ENCODE measurements at regions not wholly inside any gene's neighbourhood (a gene's known extent, or its start where the extent isn't known, plus 50 kb on each side); places are given as distances from the start of the nearest gene placed in this dataset.

- DNase-seq, result no peak
These were observed 257.7 kb downstream of the GABRG2 start for GRCh38 chr5:162325143-162325727.

DNA sequence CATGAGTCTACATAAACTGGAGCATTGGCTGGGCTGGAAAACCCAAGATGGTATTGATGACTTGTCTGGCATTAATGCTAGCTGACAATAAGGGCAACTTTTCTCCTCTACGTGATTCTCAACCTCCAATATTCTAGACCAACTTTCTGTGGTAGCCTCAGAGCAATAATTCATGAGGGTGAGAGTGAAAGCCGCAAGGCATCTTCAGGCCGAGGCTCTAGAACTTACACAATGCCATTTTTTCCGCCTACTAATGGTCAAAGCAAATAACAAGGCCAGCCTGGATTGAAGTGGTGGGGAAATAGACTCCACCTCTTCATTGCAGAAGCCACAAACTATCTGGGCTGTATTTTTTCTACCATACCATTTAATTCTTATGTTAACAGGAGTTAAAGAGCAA is 267.4 kb downstream of the GABRG2 start:
- no peak for DNase-seq

DNA sequence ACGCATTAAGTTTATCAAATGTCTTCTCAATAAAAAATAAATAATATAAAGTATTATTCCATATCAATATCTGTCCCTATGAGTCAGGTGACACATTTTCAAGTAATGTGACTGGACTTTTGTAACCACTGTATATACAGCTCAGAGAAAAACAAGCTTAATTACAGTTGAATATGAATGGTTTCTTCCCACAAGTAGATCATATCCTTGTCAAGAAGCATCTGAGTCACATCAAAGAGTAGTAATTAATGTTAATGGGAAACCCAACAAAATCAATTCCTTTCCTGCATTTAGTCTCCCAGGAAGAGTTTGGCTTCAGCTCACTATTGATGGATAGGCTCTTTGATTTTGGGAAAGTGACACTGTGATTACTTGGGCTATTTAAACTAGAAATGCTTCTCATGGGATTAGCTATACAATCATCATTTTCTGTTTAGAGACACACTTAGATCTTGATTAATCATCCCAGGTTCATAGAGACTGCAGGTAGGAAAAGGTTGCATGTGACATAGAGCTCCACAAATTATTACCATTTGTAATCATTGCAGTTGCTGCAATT is 292.9 kb downstream of the GABRG2 start:
- no peak for DNase-seq

- no peak for DNase-seq
These were observed 304.7 kb downstream of the GABRG2 start for GRCh38 chr5:162372256-162372655.

- DNase-seq, result no peak
These were observed 310.3 kb downstream of the GABRG2 start for GRCh38 chr5:162377895-162378294.

- DNase-seq, result no peak
These were observed 315.3 kb downstream of the GABRG2 start for GRCh38 chr5:162382839-162383238.

GRCh38 chr5:162384225-162384624 is 316.7 kb downstream of the GABRG2 start:
- DNase-seq, result no peak

- no peak for DNase-seq
These were observed 324.3 kb downstream of the GABRG2 start for GRCh38 chr5:162391833-162392232.

- DNase-seq, result no peak
These were observed 324.8 kb downstream of the GABRG2 start for GRCh38 chr5:162392336-162392735.

DNA sequence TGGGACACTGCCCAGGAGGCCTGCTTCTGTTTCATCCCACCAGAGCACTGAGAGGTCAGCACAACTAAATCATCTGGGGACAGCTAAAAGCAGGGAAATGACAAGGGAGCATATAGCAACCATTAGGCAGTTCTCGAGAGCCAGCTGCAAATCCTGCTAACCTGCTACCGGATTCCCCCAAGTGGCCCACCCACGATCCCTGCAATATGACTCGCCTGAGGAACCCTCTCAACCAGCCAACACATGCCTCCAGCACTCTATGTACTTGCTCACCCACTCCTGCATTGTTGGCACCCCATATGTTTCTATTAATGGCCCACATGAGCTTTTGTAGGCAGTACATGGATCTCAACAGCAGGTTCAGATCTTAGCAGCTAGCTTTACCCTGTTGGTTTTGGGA is 326.0 kb downstream of the GABRG2 start:
- no peak for DNase-seq

DNA sequence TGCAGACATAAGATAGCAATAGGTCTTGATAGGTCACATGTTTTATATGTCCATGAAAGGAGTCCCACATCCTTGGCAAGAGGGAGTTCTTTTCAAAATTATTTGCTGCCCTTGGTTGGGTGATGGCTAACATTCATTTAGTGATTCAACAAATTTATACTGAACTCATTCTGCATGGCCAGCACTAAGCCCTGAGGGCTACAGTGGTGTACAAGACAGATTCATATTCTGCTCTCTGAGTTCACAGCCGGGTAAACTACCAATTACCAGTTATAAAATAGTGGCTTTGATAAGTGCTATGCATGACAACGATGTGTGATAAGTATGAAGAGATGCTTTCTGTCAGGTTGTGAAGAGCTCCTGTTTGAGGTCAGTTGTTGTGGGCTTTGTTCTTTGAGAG is 340.0 kb downstream of the GABRG2 start:
- no peak for DNase-seq

DNA sequence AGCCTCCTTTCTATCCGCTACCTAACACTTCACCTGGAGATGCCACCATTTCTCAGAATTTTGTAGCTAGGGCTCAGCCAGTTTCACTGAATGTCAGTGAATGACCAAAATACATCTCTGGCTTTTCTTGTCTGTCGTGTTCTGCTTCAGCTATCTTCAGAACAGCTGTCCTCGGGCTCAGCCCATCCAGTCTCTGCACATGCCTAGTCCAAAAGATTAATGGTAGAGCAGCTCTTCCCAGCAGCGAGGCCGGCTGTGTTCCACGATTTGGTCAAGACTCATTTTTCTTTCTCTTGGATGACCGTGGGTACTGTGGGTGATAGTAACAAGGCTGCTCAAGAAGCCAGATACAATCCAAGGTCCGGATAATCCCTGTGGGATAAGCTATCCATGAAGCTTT is 342.8 kb downstream of the GABRG2 start:
- no peak for DNase-seq

DNA sequence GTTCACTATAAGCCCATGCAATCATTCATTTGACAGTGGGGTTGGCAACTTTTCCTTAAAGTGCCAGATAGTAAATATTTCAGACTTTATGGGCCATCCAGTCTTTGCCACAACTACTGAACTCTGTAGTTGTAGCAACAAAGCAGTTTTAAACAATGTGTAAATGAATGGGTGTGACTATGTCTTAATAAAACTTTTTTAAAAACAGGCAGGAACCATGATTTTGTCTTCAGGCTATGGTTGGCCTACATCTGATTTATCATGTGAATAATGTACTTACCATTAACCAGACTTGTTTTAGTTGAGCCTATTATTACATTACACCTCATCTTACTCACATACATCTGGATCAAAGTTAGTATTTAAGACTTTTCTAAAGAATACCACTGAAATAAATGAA is 361.6 kb downstream of the GABRG2 start:
- no peak for DNase-seq

GRCh38 chr5:162434281-162434680 is 366.7 kb downstream of the GABRG2 start:
- no peak for DNase-seq

DNA sequence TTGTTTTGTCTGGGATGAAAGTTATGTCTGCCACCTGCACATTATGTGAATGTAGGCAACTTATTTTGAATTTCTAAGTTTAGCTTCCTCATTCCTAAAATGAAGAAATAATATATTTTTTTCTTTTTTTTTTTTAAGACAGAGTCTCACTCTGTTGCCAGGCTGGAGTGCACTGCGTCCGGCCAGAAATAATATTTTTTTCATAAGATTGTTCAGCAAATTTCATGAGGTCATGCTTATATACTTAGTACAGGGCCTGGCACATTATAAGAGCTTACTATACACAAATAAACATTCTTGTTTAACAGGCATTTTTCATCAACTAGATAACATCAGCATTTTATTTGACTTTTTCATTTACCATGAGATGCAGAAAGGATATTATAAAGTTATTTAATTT is 368.5 kb downstream of the GABRG2 start:
- no peak for DNase-seq

GRCh38 chr5:162444129-162444762 is 376.7 kb downstream of the GABRG2 start:
- no peak for DNase-seq

- DNase-seq, result no peak
These were observed 388.5 kb downstream of the GABRG2 start for GRCh38 chr5:162456086-162456485.

GRCh38 chr5:162466011-162466410 is 398.4 kb downstream of the GABRG2 start:
- DNase-seq, result no peak

GRCh38 chr5:162473041-162473714 is 405.6 kb downstream of the GABRG2 start:
- DNase-seq, result no peak

DNA sequence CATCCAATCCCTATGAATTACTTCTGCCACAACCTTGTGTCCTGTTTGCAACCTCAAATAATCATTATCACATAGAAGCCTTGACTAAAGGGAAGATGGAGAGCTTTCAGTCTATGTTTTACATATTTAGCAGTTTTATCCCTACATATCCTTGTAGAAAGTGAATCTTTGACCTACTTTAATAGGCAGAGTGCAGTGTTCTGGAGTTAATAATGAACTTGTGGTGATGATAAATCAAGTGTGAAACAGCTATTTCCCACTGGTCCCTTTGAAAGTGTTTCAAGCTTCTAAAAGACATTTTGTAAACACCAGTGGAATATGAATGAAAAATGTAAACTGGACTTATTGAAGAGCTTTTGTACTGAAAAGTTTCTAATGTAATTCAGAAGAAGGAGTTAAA is 406.7 kb downstream of the GABRG2 start:
- DNase-seq, result no peak

- DNase-seq, result no peak
These were observed 416.5 kb downstream of the GABRG2 start for GRCh38 chr5:162484095-162484494.

- no peak for DNase-seq
These were observed 417.4 kb downstream of the GABRG2 start for GRCh38 chr5:162484986-162485385.

- no peak for DNase-seq
These were observed 418.2 kb downstream of the GABRG2 start for GRCh38 chr5:162485666-162486292.
